ENCODE measurements at regions not wholly inside any gene's neighbourhood (a gene's known extent, or its start where the extent isn't known, plus 50 kb on each side); places are given as distances from the start of the nearest gene placed in this dataset.

DNA sequence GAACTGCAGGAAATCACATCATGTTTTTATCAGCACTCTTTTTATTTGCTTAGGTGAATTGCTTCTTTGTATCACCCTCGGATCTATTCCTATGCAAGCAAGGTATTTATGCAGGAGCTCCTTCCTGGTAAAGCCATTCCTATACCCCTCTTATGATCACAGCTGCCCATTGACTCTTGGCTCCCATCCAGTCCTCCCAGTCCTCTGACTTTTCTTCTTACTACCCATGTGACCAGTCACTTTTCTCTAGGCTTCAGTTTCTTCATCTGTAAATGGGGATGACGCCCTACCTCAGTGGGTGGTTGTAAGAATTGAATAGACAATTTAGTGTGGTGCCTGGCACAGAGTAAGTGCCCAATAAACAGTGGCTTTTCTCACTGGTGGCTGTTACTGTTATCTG is 144.9 kb downstream of the FHIP1A start:
- TF ChIP-seq EZH2 (optimal IDR thresholded peaks at IDR 0.05; ENCODE audit: low read depth, low read length) (no peak), EZH2phosphoT487 (IDR thresholded peaks at IDR 0.05; ENCODE audit: low read length) (no peak)
- TF ChIP-seq, protein P1, sequence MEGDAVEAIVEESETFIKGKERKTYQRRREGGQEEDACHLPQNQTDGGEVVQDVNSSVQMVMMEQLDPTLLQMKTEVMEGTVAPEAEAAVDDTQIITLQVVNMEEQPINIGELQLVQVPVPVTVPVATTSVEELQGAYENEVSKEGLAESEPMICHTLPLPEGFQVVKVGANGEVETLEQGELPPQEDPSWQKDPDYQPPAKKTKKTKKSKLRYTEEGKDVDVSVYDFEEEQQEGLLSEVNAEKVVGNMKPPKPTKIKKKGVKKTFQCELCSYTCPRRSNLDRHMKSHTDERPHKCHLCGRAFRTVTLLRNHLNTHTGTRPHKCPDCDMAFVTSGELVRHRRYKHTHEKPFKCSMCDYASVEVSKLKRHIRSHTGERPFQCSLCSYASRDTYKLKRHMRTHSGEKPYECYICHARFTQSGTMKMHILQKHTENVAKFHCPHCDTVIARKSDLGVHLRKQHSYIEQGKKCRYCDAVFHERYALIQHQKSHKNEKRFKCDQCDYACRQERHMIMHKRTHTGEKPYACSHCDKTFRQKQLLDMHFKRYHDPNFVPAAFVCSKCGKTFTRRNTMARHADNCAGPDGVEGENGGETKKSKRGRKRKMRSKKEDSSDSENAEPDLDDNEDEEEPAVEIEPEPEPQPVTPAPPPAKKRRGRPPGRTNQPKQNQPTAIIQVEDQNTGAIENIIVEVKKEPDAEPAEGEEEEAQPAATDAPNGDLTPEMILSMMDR (IDR thresholded peaks at IDR 0.05; ENCODE audit: low read length): no peak

Measured in MM.1S (cell line).